Superior temporal gyrus (tissue), 1 donor: ENCODE measurements at regions not wholly inside any gene's neighbourhood (a gene's known extent, or its start where the extent isn't known, plus 50 kb on each side); places are given as distances from the start of the nearest gene placed in this dataset.
"Not testable (repeated sequence)": the region's sequence is repeated elsewhere in the genome, so short reads cannot be mapped to it uniquely, and the experiment has no call there.

ENCODE experiments used
- DNase-seq: peaks from one replicate; pipeline ENCODE4 v3.0.0-alpha.2; 2016; ENCODE audit errors: extremely low spot score

- no peak for DNase-seq
Measured at GRCh38 chr6:113190170-113190569, 667.0 kb upstream of the MARCKS start.

GRCh38 chr6:113194090-113194489 lies 663.1 kb upstream of the MARCKS start:
- DNase-seq, result no peak

GRCh38 chr6:113202852-113203714 lies 654.1 kb upstream of the MARCKS start:
- DNase-seq, result no peak

- no peak for DNase-seq
Measured at GRCh38 chr6:113203715-113204110, 653.4 kb upstream of the MARCKS start.

- DNase-seq, result no peak
Measured at GRCh38 chr6:113205553-113205952, 651.6 kb upstream of the MARCKS start.

- no peak for DNase-seq
Measured at GRCh38 chr6:113208726-113209125, 648.4 kb upstream of the MARCKS start.

GRCh38 chr6:113209315-113209714 lies 647.8 kb upstream of the MARCKS start:
- no peak for DNase-seq

GRCh38 chr6:113211170-113211569 lies 646.0 kb upstream of the MARCKS start:
- no peak for DNase-seq

- DNase-seq, result no peak
Measured at GRCh38 chr6:113219783-113220182, 637.4 kb upstream of the MARCKS start.

- no peak for DNase-seq
Measured at GRCh38 chr6:113220832-113221231, 636.3 kb upstream of the MARCKS start.

GRCh38 chr6:113221850-113222249 lies 635.3 kb upstream of the MARCKS start:
- DNase-seq, result no peak

- DNase-seq, result no peak
Measured at GRCh38 chr6:113246186-113246585, 611.0 kb upstream of the MARCKS start.

GRCh38 chr6:113248532-113248931 lies 608.6 kb upstream of the MARCKS start:
- DNase-seq, result no peak

GRCh38 chr6:113254194-113254593 lies 603.0 kb upstream of the MARCKS start:
- DNase-seq, result not testable (repeated sequence)

GRCh38 chr6:113258771-113259170 lies 598.4 kb upstream of the MARCKS start:
- no peak for DNase-seq

GRCh38 chr6:113271437-113271836 lies 585.7 kb upstream of the MARCKS start:
- no peak for DNase-seq

- DNase-seq, result no peak
Measured at GRCh38 chr6:113276601-113277000, 580.5 kb upstream of the MARCKS start.

GRCh38 chr6:113277111-113277510 lies 580.0 kb upstream of the MARCKS start:
- no peak for DNase-seq

- DNase-seq, result no peak
Measured at GRCh38 chr6:113281014-113281413, 576.1 kb upstream of the MARCKS start.

- DNase-seq, result no peak
Measured at GRCh38 chr6:113281431-113281830, 575.7 kb upstream of the MARCKS start.

- DNase-seq, result no peak
Measured at GRCh38 chr6:113287396-113287795, 569.7 kb upstream of the MARCKS start.

- DNase-seq, result no peak
Measured at GRCh38 chr6:113288409-113288808, 568.7 kb upstream of the MARCKS start.

GRCh38 chr6:113289166-113289565 lies 568.0 kb upstream of the MARCKS start:
- DNase-seq, result no peak

GRCh38 chr6:113290684-113291083 lies 566.5 kb upstream of the MARCKS start:
- DNase-seq, result no peak
